Ishikawa (cell line): ENCODE measurements at regions not wholly inside any gene's neighbourhood (a gene's known extent, or its start where the extent isn't known, plus 50 kb on each side); places are given as distances from the start of the nearest gene placed in this dataset.

ENCODE experiments used
- CEBPB ChIP-seq: IDR thresholded peaks from 2 replicates; pipeline ENCODE4 v1.6.1; 2012
- CREB1 ChIP-seq: IDR thresholded peaks from 2 replicates; pipeline ENCODE4 v1.6.1; 2012; ENCODE audit warnings: low read depth
- EGR1 ChIP-seq: IDR thresholded peaks from 2 replicates; pipeline ENCODE4 v1.6.1; 2012
- EP300 ChIP-seq: IDR thresholded peaks from 2 replicates; pipeline ENCODE4 v1.6.1; 2012; ENCODE audit warnings: borderline replicate concordance
- FOXM1 ChIP-seq: IDR thresholded peaks from 2 replicates; pipeline ENCODE4 v1.6.1; 2012; ENCODE audit warnings: low read depth, borderline replicate concordance
- MAX ChIP-seq: IDR thresholded peaks from 2 replicates; pipeline ENCODE4 v1.6.1; 2012
- NFIC ChIP-seq: IDR thresholded peaks from 2 replicates; pipeline ENCODE4 v1.6.1; 2012
- RAD21 ChIP-seq: IDR thresholded peaks from 2 replicates; pipeline ENCODE4 v1.6.1; 2012; ENCODE audit warnings: low read depth
- REST ChIP-seq: IDR thresholded peaks from 2 replicates; pipeline ENCODE4 v1.6.1; 2012; ENCODE audit warnings: low read depth, mild to moderate bottlenecking
- TAF1 ChIP-seq: IDR thresholded peaks from 2 replicates; pipeline ENCODE4 v1.6.1; 2012; ENCODE audit warnings: low read depth, mild to moderate bottlenecking
- TCF12 ChIP-seq: IDR thresholded peaks from 2 replicates; pipeline ENCODE4 v1.6.1; 2012; ENCODE audit warnings: low read depth
- TEAD4 ChIP-seq: IDR thresholded peaks from 2 replicates; pipeline ENCODE4 v1.6.1; 2012
- USF1 ChIP-seq: IDR thresholded peaks from 2 replicates; pipeline ENCODE4 v1.6.1; 2012
- YY1 ChIP-seq: IDR thresholded peaks from 2 replicates; pipeline ENCODE4 v1.6.1; 2012; ENCODE audit warnings: low read depth
- ZBTB7A ChIP-seq: IDR thresholded peaks from 2 replicates; pipeline ENCODE4 v1.6.1; 2012; ENCODE audit warnings: low read depth

- TF ChIP-seq TAF1 (no peak), FOXM1 (no peak)
Observed at GRCh38 chr2:216761133-216761532, 65.8 kb upstream of the IGFBP5 start.

- TF ChIP-seq CREB1, result no peak
- no peak for TF ChIP-seq TEAD4
- TF ChIP-seq YY1, result no peak
- TF ChIP-seq TCF12, result no peak
- TF ChIP-seq NFIC, result no peak
- no peak for TF ChIP-seq REST
- no peak for TF ChIP-seq USF1
- TF ChIP-seq FOXM1, result no peak
- no peak for TF ChIP-seq RAD21
- TF ChIP-seq EP300, result no peak
- TF ChIP-seq EGR1, result no peak
- no peak for TF ChIP-seq TAF1
- TF ChIP-seq MAX, result no peak
- no peak for TF ChIP-seq ZBTB7A
- TF ChIP-seq CEBPB, result no peak
Observed at GRCh38 chr2:216758256-216759155, 63.2 kb upstream of the IGFBP5 start.

GRCh38 chr2:216757532-216757931 is 62.2 kb upstream of the IGFBP5 start:
- TF ChIP-seq USF1, result no peak
- no peak for TF ChIP-seq FOXM1
- no peak for TF ChIP-seq TAF1
- no peak for TF ChIP-seq NFIC
- TF ChIP-seq MAX, result no peak
- TF ChIP-seq REST, result no peak
- no peak for TF ChIP-seq EGR1
- no peak for TF ChIP-seq TEAD4
- no peak for TF ChIP-seq RAD21
- TF ChIP-seq EP300, result no peak
- TF ChIP-seq TCF12, result no peak
- TF ChIP-seq CREB1, result no peak
- no peak for TF ChIP-seq YY1
- TF ChIP-seq ZBTB7A, result no peak
- TF ChIP-seq CEBPB, result no peak

- TF ChIP-seq TCF12 (no peak), TAF1 (no peak), REST (no peak), EGR1 (no peak), YY1 (no peak), NFIC (no peak), CREB1 (no peak), CEBPB (no peak), TEAD4 (no peak), RAD21 (no peak)
Observed at GRCh38 chr2:216756435-216756834, 61.1 kb upstream of the IGFBP5 start.

GRCh38 chr2:216754812-216755211 is 59.5 kb upstream of the IGFBP5 start:
- no peak for TF ChIP-seq CEBPB
- no peak for TF ChIP-seq FOXM1
- no peak for TF ChIP-seq MAX
- TF ChIP-seq YY1, result no peak
- TF ChIP-seq ZBTB7A, result no peak
- TF ChIP-seq TAF1, result no peak
- TF ChIP-seq REST, result no peak
- no peak for TF ChIP-seq USF1
- no peak for TF ChIP-seq TCF12
- no peak for TF ChIP-seq CREB1
- no peak for TF ChIP-seq EP300
- no peak for TF ChIP-seq EGR1
- no peak for TF ChIP-seq TEAD4
- no peak for TF ChIP-seq NFIC
- no peak for TF ChIP-seq RAD21
